BE2C (cell line): ENCODE measurements at regions not wholly inside any gene's neighbourhood (a gene's known extent, or its start where the extent isn't known, plus 50 kb on each side); places are given as distances from the start of the nearest gene placed in this dataset.

Source experiments
- DNase-seq: peaks from one replicate; pipeline ENCODE4 v3.0.0-alpha.2; 2020
- H3K27me3 ChIP-seq: fragments of 250-450 bp; sonication (Bioruptor Pico); 2 replicates; pipeline ENCODE4 v1.5.1; 2020; ENCODE audit warnings: mild to moderate bottlenecking
- H3K36me3 ChIP-seq: fragments of 250-450 bp; sonication (Bioruptor Pico); 2 replicates; pipeline ENCODE4 v1.5.1; 2020; ENCODE audit warnings: mild to moderate bottlenecking
- H3K4me1 ChIP-seq: fragments of 250-450 bp; sonication (Bioruptor Pico); 2 replicates; pipeline ENCODE4 v1.5.1; 2020
- H3K4me3 ChIP-seq: 2 replicates; pipeline ENCODE4 v1.5.1; 2011; ENCODE audit warnings: low read depth, low read length
- H3K9me3 ChIP-seq: fragments of 250-450 bp; sonication (Bioruptor Pico); 2 replicates; pipeline ENCODE4 v1.5.1; 2020
- TF ChIP-seq, protein P1 (sequence below): IDR thresholded peaks from 2 replicates; pipeline ENCODE4 v1.5.1; 2012; ENCODE audit warnings: mild to moderate bottlenecking, low read depth, low read length

GRCh38 chr21:20647607-20648006 lies 350.6 kb upstream of the NCAM2 start:
- no peak for DNase-seq

GRCh38 chr21:20649231-20649630 lies 349.0 kb upstream of the NCAM2 start:
- no peaks in the 10 kb centered on the region for H3K27me3 ChIP-seq
- H3K36me3 ChIP-seq: no peaks in the 10 kb centered on the region
- H3K9me3 ChIP-seq: no peaks in the 10 kb centered on the region
- H3K4me3 ChIP-seq: no peak overlapping the region
- H3K4me1 ChIP-seq: no peaks in the 10 kb centered on the region
- TF ChIP-seq, protein P1, sequence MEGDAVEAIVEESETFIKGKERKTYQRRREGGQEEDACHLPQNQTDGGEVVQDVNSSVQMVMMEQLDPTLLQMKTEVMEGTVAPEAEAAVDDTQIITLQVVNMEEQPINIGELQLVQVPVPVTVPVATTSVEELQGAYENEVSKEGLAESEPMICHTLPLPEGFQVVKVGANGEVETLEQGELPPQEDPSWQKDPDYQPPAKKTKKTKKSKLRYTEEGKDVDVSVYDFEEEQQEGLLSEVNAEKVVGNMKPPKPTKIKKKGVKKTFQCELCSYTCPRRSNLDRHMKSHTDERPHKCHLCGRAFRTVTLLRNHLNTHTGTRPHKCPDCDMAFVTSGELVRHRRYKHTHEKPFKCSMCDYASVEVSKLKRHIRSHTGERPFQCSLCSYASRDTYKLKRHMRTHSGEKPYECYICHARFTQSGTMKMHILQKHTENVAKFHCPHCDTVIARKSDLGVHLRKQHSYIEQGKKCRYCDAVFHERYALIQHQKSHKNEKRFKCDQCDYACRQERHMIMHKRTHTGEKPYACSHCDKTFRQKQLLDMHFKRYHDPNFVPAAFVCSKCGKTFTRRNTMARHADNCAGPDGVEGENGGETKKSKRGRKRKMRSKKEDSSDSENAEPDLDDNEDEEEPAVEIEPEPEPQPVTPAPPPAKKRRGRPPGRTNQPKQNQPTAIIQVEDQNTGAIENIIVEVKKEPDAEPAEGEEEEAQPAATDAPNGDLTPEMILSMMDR: no peak
- no peak for DNase-seq

More at GRCh38 chr21:20647607-20648006, 350.6 kb upstream of the NCAM2 start:
- Histone ChIP-seq H3K36me3 (no peaks in the 10 kb centered on the region), H3K4me1 (no peaks in the 10 kb centered on the region), H3K9me3 (no peaks in the 10 kb centered on the region), H3K4me3 (no peak overlapping the region), H3K27me3 (no peaks in the 10 kb centered on the region)
- TF ChIP-seq, protein P1: no peak

DNA sequence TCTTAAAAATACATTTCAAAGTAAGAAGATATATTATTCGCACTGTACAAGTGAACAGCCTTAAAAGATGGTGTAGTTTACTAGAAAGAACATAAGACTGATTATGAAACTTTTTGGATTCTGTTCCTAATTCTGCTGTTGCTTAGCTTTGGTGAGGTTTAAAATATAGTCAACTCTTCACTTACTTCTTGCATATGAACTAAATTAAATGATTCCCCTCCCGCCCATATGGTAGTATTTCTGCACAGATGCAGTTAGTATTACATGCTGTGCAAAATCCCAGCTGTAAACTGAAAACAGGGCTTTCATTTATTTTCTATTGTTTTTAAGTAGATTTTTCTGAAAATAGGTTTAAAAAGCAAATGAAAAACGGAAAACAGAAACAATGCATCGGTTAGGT lies 345.4 kb upstream of the NCAM2 start:
- H3K4me3 ChIP-seq: no peak overlapping the region
- no peaks in the 10 kb centered on the region for H3K27me3 ChIP-seq
- no peaks in the 10 kb centered on the region for H3K36me3 ChIP-seq
- DNase-seq: no peak
- no peaks in the 10 kb centered on the region for H3K4me1 ChIP-seq
- TF ChIP-seq, protein P1: no peak
- no peaks in the 10 kb centered on the region for H3K9me3 ChIP-seq

DNA sequence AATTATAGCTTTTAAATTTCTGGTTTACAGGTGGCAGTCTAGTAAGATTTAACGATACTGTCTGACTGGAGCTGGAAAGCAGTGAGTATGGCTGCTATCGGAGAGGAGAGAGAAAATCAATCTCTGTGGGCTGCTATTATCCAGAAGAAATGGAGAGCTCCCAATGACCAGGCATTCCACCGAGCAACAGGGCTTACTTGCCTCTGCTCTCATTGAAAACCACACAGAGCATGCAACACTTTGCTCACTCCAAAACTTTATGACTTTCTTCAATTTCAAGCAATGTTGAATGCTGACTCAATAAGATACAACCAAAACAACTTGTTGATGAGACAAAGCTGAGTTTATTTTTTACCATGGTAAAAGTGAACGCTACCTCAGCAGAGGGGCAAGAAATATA lies 337.0 kb upstream of the NCAM2 start:
- Histone ChIP-seq H3K27me3 (no peaks in the 10 kb centered on the region), H3K36me3 (no peaks in the 10 kb centered on the region), H3K4me1 (no peaks in the 10 kb centered on the region), H3K4me3 (no peak overlapping the region), H3K9me3 (no peaks in the 10 kb centered on the region)
- DNase-seq: no peak
- TF ChIP-seq, protein P1: no peak

DNA sequence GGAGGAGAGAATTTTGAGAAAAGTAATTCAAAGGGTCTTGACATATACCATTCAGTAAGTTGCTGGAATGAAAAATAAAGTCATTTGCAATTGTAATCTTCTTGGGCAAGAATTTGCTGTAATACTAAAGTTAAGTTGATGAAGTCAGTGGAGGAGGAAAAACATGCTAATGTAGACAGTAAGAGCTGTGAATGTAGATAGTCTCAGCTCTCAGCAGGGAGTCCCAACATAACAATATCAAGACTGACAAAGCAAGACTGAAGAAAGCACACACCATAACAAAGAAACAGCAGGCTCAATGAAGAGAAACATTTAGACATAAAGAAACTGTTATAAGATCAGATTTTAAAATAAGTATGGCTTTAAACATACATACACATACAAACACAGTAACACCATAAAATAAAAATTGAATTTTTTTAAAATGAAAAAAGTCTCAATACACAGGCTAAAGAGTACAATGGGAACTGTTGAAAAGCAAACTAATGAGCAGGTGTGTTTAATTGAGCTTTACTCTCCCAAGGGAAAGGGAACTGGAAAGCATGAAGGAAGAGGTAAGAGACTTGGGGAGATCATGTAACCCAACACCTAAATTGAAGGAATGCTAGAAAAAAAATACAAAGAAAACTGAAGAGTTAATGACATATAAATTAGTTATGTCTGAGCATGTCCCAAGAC lies 336.3 kb upstream of the NCAM2 start:
- no peak overlapping the region for H3K4me3 ChIP-seq
- TF ChIP-seq, protein P1: no peak

GRCh38 chr21:20662514-20662913 lies 335.7 kb upstream of the NCAM2 start:
- no peak for DNase-seq
- Histone ChIP-seq H3K36me3 (no peaks in the 10 kb centered on the region), H3K27me3 (no peaks in the 10 kb centered on the region), H3K9me3 (no peaks in the 10 kb centered on the region), H3K4me3 (no peak overlapping the region), H3K4me1 (no peaks in the 10 kb centered on the region)
- TF ChIP-seq, protein P1: no peak

More for the DNA sequence above, 336.3 kb upstream of the NCAM2 start:
- DNase-seq: no peak
- no peaks in the 10 kb centered on the region for H3K9me3 ChIP-seq
- H3K36me3 ChIP-seq: no peaks in the 10 kb centered on the region
- no peaks in the 10 kb centered on the region for H3K4me1 ChIP-seq
- H3K27me3 ChIP-seq: no peaks in the 10 kb centered on the region
